ENCODE measurements at regions not wholly inside any gene's neighbourhood (a gene's known extent, or its start where the extent isn't known, plus 50 kb on each side); places are given as distances from the start of the nearest gene placed in this dataset.
"Not testable (repeated sequence)": the region's sequence is repeated elsewhere in the genome, so short reads cannot be mapped to it uniquely, and the experiment has no call there.

DNA sequence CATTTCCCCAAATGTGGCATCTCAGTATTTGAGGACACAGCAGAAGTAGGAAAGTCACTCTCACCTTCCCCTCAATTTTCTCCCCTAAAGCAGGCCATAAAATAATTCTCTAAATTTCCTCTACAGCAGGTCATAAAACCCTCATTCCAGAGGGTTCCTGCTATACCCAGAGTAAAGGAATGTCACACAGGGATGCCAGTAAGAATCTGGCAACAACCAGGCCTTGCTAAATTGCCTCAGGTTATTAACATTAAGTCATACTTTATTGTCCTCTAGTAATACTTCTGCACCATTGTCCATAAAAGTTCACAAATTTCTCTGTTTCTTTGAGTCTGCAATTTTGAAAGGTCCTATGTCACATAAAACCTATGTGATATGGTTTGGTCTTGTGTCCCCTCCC is 685.7 kb upstream of the SLIT2 start:
- Mint-ChIP-seq H3K9me3 (peaks cover 0 to 38% (median 11%) of the 10 kb centered on the region in 11 donors), H3K4me3 (no peak overlapping the region), H3K36me3 (peaks cover 0 to 7% (median 0%) of the 10 kb centered on the region in 5 donors), H3K4me1 (no peaks in the 10 kb centered on the region), H3K27ac (no peak overlapping the region), H3K27me3 (no peaks in the 10 kb centered on the region)
- CTCF ChIA-PET, result no interaction called here
- no peaks in the 10 kb centered on the region for H3K4me1 ChIP-seq (ENCODE audit: control insufficient read depth in 2 of 2, insufficient read depth in 2 of 2, low read length in 2 of 2)
- no peak overlapping the region for H3K4me3 ChIP-seq (ENCODE audit: low read length)
- H3K36me3 ChIP-seq (ENCODE audit: control insufficient read depth in 2 of 3, insufficient read depth in 3 of 3, low read length in 3 of 3), result no peaks in the 10 kb centered on the region
- H3K9me3 ChIP-seq (ENCODE audit: control insufficient read depth in 2 of 3, low read length in 3 of 3), result no peaks in the 10 kb centered on the region
- H3K27ac ChIP-seq (ENCODE audit: low read depth, low read length), result no peak overlapping the region
- H3K27me3 ChIP-seq (ENCODE audit: control insufficient read depth in 2 of 2, insufficient read depth in 2 of 2, low read length in 2 of 2), result no peaks in the 10 kb centered on the region
- POLR2A ChIA-PET, result no interaction called here
- no peak for ATAC-seq
- no peak for DNase-seq
- intact Hi-C loops (cut with micrococcal nuclease), result no loop called here

DNA sequence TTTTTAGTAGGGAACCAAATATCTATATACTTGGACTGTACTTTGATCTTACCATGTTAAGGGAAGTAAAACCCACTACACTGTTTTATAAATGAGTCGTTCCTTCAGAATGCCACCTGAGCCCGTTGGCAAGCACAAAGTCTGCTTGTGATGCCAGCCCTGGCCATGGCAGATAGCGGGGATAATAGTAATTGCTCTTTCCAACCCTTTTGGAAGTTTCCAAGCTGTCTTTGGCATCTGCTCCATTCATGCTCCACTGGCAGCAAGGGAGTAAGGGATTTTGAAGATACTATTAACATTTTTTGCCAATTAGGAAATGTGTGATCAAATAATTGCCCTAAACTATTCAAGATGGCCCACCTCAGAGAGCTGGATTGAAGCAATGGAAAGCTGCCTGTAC is 689.2 kb upstream of the SLIT2 start:
- Histone ChIP-seq H3K4me1 (ENCODE audit: control insufficient read depth in 2 of 2, insufficient read depth in 2 of 2, low read length in 2 of 2) (no peaks in the 10 kb centered on the region), H3K4me3 (ENCODE audit: low read length) (no peak overlapping the region), H3K36me3 (ENCODE audit: control insufficient read depth in 2 of 3, insufficient read depth in 3 of 3, low read length in 3 of 3) (no peaks in the 10 kb centered on the region), H3K27ac (ENCODE audit: low read depth, low read length) (no peak overlapping the region), H3K9me3 (ENCODE audit: control insufficient read depth in 2 of 3, low read length in 3 of 3) (no peaks in the 10 kb centered on the region), H3K27me3 (ENCODE audit: control insufficient read depth in 2 of 2, insufficient read depth in 2 of 2, low read length in 2 of 2) (no peaks in the 10 kb centered on the region)
- ATAC-seq (no peak), DNase-seq (no peak)
- Mint-ChIP-seq H3K9me3 (peaks cover 0 to 23% (median 12%) of the 10 kb centered on the region in 11 donors), H3K27ac (no peak overlapping the region), H3K27me3 (no peaks in the 10 kb centered on the region), H3K36me3 (peaks cover 0 to 7% (median 0%) of the 10 kb centered on the region in 5 donors), H3K4me3 (no peak overlapping the region), H3K4me1 (no peaks in the 10 kb centered on the region)
- POLR2A ChIA-PET, result no interaction called here
- CTCF ChIA-PET, result no interaction called here
- intact Hi-C loops (cut with micrococcal nuclease), result no loop called here

DNA sequence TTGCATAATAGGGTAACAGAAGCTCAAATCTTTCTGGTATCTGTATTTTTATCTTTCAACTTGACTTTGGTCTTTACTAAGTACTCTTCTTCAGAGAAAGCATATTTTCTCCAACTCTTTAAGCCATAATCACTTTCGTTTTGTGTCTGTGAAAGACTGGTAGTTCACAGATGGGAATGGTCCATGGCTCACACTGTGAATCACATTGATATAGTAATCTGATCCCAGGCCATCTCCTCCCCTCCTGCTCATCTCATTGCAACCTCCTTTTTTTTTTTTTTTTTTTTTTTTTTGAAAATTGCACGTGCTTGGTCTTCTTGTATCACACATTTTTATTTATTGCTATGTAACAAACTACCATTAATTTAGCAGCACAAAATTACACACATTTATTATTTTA is 694.5 kb upstream of the SLIT2 start:
- H3K9me3 Mint-ChIP-seq, result peaks cover 0 to 22% (median 9%) of the 10 kb centered on the region in 11 donors
- ATAC-seq, result no peak
- Histone ChIP-seq H3K9me3 (ENCODE audit: control insufficient read depth in 2 of 3, low read length in 3 of 3) (no peaks in the 10 kb centered on the region), H3K36me3 (ENCODE audit: control insufficient read depth in 2 of 3, insufficient read depth in 3 of 3, low read length in 3 of 3) (no peaks in the 10 kb centered on the region), H3K4me3 (ENCODE audit: low read length) (no peak overlapping the region), H3K27me3 (ENCODE audit: control insufficient read depth in 2 of 2, insufficient read depth in 2 of 2, low read length in 2 of 2) (no peaks in the 10 kb centered on the region), H3K4me1 (ENCODE audit: control insufficient read depth in 2 of 2, insufficient read depth in 2 of 2, low read length in 2 of 2) (no peaks in the 10 kb centered on the region), H3K27ac (ENCODE audit: low read depth, low read length) (no peak overlapping the region)
- H3K36me3 Mint-ChIP-seq, result peaks cover 0 to 4% (median 0%) of the 10 kb centered on the region in 5 donors
- H3K27me3 Mint-ChIP-seq, result no peaks in the 10 kb centered on the region
- H3K27ac Mint-ChIP-seq, result no peak overlapping the region
- ChIA-PET POLR2A (no interaction called here), CTCF (no interaction called here)
- peaks cover 0 to 2% (median 0%) of the 10 kb centered on the region in 7 donors for H3K4me1 Mint-ChIP-seq
- no peak for DNase-seq
- H3K4me3 Mint-ChIP-seq, result no peak overlapping the region
- intact Hi-C loops (cut with micrococcal nuclease), result no loop called here

DNA sequence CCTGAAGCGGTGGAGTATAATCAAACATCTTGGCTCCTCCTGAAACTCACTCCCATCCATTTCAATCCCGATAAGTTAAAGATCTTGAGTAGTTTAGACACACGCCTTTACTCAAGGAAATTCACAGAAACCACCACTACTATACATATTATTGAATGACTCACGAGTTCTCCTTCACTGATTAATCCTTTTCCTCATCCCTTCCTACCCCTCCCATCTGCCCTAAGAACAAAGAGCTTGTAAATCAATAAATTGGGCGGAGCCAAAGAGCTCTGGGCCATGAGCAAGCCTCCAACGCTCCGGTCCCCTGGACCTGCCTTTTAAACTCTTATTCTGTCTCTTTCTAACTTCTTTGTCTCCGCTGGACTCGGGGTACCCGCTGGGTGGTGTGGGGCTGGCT is 695.4 kb upstream of the SLIT2 start:
- CTCF ChIA-PET, result not testable (repeated sequence)

DNA sequence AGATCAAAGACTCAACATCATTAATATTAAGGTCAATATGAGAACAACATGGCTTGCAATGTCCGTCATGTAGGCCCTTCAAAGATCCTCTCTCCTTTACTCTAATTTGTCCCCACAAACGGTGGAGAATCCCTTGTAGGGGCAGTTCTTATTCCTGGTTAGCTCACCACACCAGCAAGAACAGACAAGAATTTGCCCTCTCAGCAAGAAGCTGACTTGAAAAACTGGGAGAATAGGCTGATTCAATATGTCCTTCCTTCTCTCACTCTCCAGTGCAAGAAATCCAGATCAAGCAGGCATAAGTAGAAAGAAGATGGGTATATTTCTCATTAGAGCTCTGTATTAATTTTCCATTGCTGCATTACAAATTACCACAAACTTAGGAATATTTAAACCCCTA is 704.2 kb upstream of the SLIT2 start:
- Mint-ChIP-seq H3K27ac (no peak overlapping the region), H3K4me1 (no peaks in the 10 kb centered on the region), H3K4me3 (no peak overlapping the region), H3K27me3 (no peaks in the 10 kb centered on the region), H3K36me3 (no peaks in the 10 kb centered on the region), H3K9me3 (peaks cover 0 to 16% (median 6%) of the 10 kb centered on the region in 11 donors)
- Histone ChIP-seq H3K4me1 (ENCODE audit: control insufficient read depth in 2 of 2, insufficient read depth in 2 of 2, low read length in 2 of 2) (no peaks in the 10 kb centered on the region), H3K27me3 (ENCODE audit: control insufficient read depth in 2 of 2, insufficient read depth in 2 of 2, low read length in 2 of 2) (no peaks in the 10 kb centered on the region), H3K27ac (ENCODE audit: low read depth, low read length) (no peak overlapping the region), H3K4me3 (ENCODE audit: low read length) (no peak overlapping the region), H3K9me3 (ENCODE audit: control insufficient read depth in 2 of 3, low read length in 3 of 3) (no peaks in the 10 kb centered on the region), H3K36me3 (ENCODE audit: control insufficient read depth in 2 of 3, insufficient read depth in 3 of 3, low read length in 3 of 3) (no peaks in the 10 kb centered on the region)
- intact Hi-C loops (cut with micrococcal nuclease), result no loop called here
- ChIA-PET POLR2A (no interaction called here), CTCF (no interaction called here)
- ATAC-seq (no peak), DNase-seq (no peak)

More for the DNA sequence above, 695.4 kb upstream of the SLIT2 start:
- H3K4me1 ChIP-seq (ENCODE audit: control insufficient read depth in 2 of 2, insufficient read depth in 2 of 2, low read length in 2 of 2); H3K27ac ChIP-seq (ENCODE audit: low read depth, low read length); intact Hi-C loops (cut with micrococcal nuclease); H3K36me3 ChIP-seq (ENCODE audit: control insufficient read depth in 2 of 3, insufficient read depth in 3 of 3, low read length in 3 of 3); ATAC-seq; H3K9me3 ChIP-seq (ENCODE audit: control insufficient read depth in 2 of 3, low read length in 3 of 3); H3K27me3 ChIP-seq (ENCODE audit: control insufficient read depth in 2 of 2, insufficient read depth in 2 of 2, low read length in 2 of 2); POLR2A ChIA-PET; H3K4me3 ChIP-seq (ENCODE audit: low read length); H3K27me3 Mint-ChIP-seq; H3K36me3 Mint-ChIP-seq; DNase-seq; H3K27ac Mint-ChIP-seq; H3K4me1 Mint-ChIP-seq; H3K4me3 Mint-ChIP-seq: not testable (repeated sequence)
- peaks cover 0 to 22% (median 7%) of the 10 kb centered on the region in 11 donors for H3K9me3 Mint-ChIP-seq

DNA sequence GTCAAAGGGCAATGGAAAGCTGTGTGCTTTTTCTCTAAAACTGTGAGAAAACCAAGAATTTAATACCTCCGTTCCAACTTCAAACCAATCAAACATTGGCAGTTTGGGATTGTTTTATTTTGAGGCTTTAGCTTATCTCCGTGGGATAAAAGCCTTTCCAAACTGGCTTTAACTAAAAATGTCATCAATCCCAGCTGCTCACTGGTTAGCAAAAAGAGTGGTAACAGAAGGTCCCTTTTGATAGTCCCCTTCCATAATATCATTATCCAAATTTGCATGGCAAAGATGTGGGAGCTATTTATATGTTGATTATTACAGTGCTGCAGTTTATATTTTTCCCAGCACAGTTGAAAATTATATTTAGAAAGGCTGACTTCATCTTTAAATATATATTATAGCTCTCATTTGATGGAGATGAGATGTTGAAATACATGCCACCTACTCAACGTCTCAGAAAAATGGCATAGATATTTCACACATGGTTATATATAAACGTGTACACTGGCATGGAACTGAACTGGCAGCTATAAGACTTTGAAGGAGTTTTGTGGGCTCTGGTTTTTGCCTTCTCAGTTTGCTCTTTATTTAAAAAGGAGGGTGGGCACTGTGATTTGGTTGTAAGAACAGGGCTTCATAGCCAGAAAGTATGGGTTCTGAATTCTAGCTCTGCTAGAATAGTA is 707.1 kb upstream of the SLIT2 start:
- Mint-ChIP-seq H3K4me3 (no peak overlapping the region), H3K36me3 (no peaks in the 10 kb centered on the region), H3K27ac (no peak overlapping the region), H3K4me1 (no peaks in the 10 kb centered on the region), H3K27me3 (no peaks in the 10 kb centered on the region), H3K9me3 (peaks cover 0 to 20% (median 4%) of the 10 kb centered on the region in 11 donors)
- Histone ChIP-seq H3K27ac (ENCODE audit: low read depth, low read length) (no peak overlapping the region), H3K4me1 (ENCODE audit: control insufficient read depth in 2 of 2, insufficient read depth in 2 of 2, low read length in 2 of 2) (no peaks in the 10 kb centered on the region), H3K4me3 (ENCODE audit: low read length) (no peak overlapping the region), H3K9me3 (ENCODE audit: control insufficient read depth in 2 of 3, low read length in 3 of 3) (no peaks in the 10 kb centered on the region), H3K27me3 (ENCODE audit: control insufficient read depth in 2 of 2, insufficient read depth in 2 of 2, low read length in 2 of 2) (no peaks in the 10 kb centered on the region), H3K36me3 (ENCODE audit: control insufficient read depth in 2 of 3, insufficient read depth in 3 of 3, low read length in 3 of 3) (no peaks in the 10 kb centered on the region)
- intact Hi-C loops (cut with micrococcal nuclease), result no loop called here
- no peak for DNase-seq
- no peak for ATAC-seq
- ChIA-PET CTCF (no interaction called here), POLR2A (no interaction called here)

DNA sequence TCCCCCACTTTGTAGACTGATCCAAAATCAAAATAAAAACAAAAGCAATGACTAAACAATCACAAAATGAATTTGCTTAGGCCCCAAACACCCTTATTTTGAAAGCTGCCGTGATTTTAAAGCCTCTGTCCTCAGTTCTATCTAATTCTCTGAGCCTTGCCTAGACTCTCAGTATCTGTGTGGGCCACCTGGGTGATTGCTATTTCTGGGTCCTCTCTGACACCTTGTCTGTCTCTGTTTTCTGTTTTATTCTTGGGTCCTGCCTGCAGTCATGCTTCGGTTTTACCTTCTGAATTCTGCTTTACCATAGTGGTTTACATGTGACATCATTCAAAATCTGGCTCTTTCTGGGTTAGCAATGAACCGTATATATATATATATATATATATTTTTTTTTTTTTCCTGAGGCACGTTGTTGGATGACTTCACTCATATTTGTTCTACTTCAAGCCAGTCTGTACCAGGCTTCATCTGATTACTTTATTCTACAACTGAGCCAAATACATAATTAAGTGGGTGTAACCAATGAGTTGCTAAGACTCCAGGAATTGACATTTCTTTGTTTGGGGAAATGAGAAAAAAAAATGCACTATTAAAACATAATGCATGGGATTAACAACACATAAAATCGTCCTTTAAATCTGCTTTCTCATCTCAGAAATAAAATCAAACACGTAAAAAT is 710.7 kb upstream of the SLIT2 start:
- no peak overlapping the region for H3K27ac Mint-ChIP-seq
- no peak overlapping the region for H3K4me3 ChIP-seq (ENCODE audit: low read length)
- H3K4me1 ChIP-seq (ENCODE audit: control insufficient read depth in 2 of 2, insufficient read depth in 2 of 2, low read length in 2 of 2), result no peaks in the 10 kb centered on the region
- H3K36me3 ChIP-seq (ENCODE audit: control insufficient read depth in 2 of 3, insufficient read depth in 3 of 3, low read length in 3 of 3), result no peaks in the 10 kb centered on the region
- intact Hi-C loops (cut with micrococcal nuclease), result no loop called here
- DNase-seq (no peak), ATAC-seq (no peak)
- H3K4me3 Mint-ChIP-seq, result no peak overlapping the region
- H3K4me1 Mint-ChIP-seq, result no peaks in the 10 kb centered on the region
- CTCF ChIA-PET, result no interaction called here
- POLR2A ChIA-PET, result no interaction called here
- no peaks in the 10 kb centered on the region for H3K27me3 ChIP-seq (ENCODE audit: control insufficient read depth in 2 of 2, insufficient read depth in 2 of 2, low read length in 2 of 2)
- no peaks in the 10 kb centered on the region for H3K27me3 Mint-ChIP-seq
- H3K36me3 Mint-ChIP-seq, result peaks cover 0 to 4% (median 0%) of the 10 kb centered on the region in 5 donors
- no peaks in the 10 kb centered on the region for H3K9me3 ChIP-seq (ENCODE audit: control insufficient read depth in 2 of 3, low read length in 3 of 3)
- no peak overlapping the region for H3K27ac ChIP-seq (ENCODE audit: low read depth, low read length)
- H3K9me3 Mint-ChIP-seq, result peaks cover 0 to 20% (median 9%) of the 10 kb centered on the region in 11 donors
